ENCODE measurements at regions not wholly inside any gene's neighbourhood (a gene's known extent, or its start where the extent isn't known, plus 50 kb on each side); places are given as distances from the start of the nearest gene placed in this dataset.
"Not testable (repeated sequence)": the region's sequence is repeated elsewhere in the genome, so short reads cannot be mapped to it uniquely, and the experiment has no call there.

DNA sequence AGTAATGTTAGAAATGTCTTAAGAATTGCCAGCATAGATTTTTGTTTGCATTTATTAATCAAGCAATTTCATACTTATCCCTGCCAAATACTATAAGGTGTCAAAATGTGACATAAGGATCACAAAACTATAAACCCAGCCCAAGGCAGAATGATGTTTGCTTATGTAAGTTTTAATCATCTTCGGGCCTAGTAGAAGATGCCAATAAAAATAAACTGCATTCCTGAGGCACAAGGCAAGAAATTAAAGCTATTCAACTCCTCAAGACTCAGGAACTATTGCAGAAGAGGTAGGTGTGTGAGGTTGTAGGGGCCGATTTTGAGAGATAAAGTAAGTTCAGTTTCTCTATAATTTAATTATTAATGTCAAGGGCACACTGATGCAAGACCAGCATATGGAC is 189.4 kb upstream of the AHR start (continued):
- no peak for TF ChIP-seq NRF1 (IDR thresholded peaks at IDR 0.05; ENCODE audit: low read depth, low read length)

DNA sequence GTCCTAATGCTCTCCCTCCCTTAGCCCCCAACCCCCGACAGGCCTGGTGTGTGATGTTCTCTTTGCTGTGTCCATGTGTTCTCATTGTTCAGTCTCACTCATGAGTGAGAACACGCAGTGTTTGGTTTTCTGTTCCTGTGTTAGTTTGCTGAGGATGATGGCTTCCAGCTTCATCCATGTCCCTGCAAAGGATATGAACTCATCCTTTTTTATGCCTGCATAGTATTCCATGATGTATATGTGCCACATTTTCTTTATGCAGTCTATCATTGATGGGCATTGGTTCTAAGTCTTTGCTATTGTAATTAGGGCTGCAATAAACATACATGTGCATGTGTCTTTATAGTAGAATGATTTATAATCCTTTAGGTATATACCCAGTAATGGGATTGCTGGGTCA is 184.7 kb upstream of the AHR start:
- H2AFZ ChIP-seq (ENCODE audit: low read length); H4K8ac ChIP-seq (ENCODE audit: extremely low read depth, insufficient read depth, low read length); H3K79me1 ChIP-seq (ENCODE audit: low read depth, low read length); H3K4ac ChIP-seq (replicated peaks; ENCODE audit: insufficient read length, low read depth, low read length); H3K36me3 ChIP-seq (ENCODE audit: control insufficient read depth in 2 of 4, insufficient read depth in 4 of 4, low read length in 3 of 4); H2BK120ac ChIP-seq (replicated peaks; ENCODE audit: low read depth, low read length); FAIRE-seq; DNase-seq (ENCODE audit: low read depth in 1 of 2, low spot score in 2 of 2); H3K18ac ChIP-seq (ENCODE audit: extremely low read depth, low read length); H3K14ac ChIP-seq (ENCODE audit: insufficient read length); H2BK20ac ChIP-seq (ENCODE audit: low read length); H3K4me1 ChIP-seq (replicated peaks in 1 of 4; ENCODE audit: control insufficient read depth in 3 of 4, insufficient read depth in 4 of 4, low read length in 3 of 4); H3K56ac ChIP-seq (replicated peaks; ENCODE audit: insufficient read length, low read depth, low read length); H3K27ac ChIP-seq (ENCODE audit: low read depth, low read length); H2BK5ac ChIP-seq (ENCODE audit: low read depth, low read length); H3K23me2 ChIP-seq (ENCODE audit: low read depth, low read length); H4K20me1 ChIP-seq (replicated peaks in 1 of 2; ENCODE audit: control insufficient read depth in 1 of 2, insufficient read depth in 2 of 2, low read length in 2 of 2); H4K5ac ChIP-seq (ENCODE audit: insufficient read length, low read depth, low read length); H3K79me2 ChIP-seq (ENCODE audit: control insufficient read depth in 1 of 2, insufficient read depth in 2 of 2, low read length in 2 of 2); POLR2A ChIA-PET (ENCODE audit: partially characterized antibody); H3K9me3 ChIP-seq (ENCODE audit: insufficient read depth in 2 of 2, low read depth in 1 of 2, low read length in 1 of 2); H3K4me2 ChIP-seq (ENCODE audit: insufficient read depth in 1 of 2, low read depth in 2 of 2, low read length in 2 of 2); H3K4me3 ChIP-seq (ENCODE audit: extremely low read depth in 1 of 4, insufficient read depth in 2 of 4, low read depth in 3 of 4, low read length in 4 of 4); H2BK12ac ChIP-seq (ENCODE audit: low read depth, low read length); H3K27me3 ChIP-seq (replicated peaks in 1 of 4; ENCODE audit: control insufficient read depth in 3 of 4, extremely low read depth in 1 of 4, insufficient read depth in 3 of 4, low read length in 3 of 4); H4K91ac ChIP-seq (replicated peaks; ENCODE audit: insufficient read length, low read length); H3K9ac ChIP-seq (replicated peaks in 1 of 4; ENCODE audit: extremely low read depth in 1 of 4, low read depth in 3 of 4, low read length in 3 of 4); H2BK15ac ChIP-seq (ENCODE audit: low read length); H2AK5ac ChIP-seq (ENCODE audit: low read depth, low read length); H3K23ac ChIP-seq (ENCODE audit: insufficient read length); CTCF ChIA-PET (ENCODE audit: partially characterized antibody): not testable (repeated sequence)
- 89% methylated on average over 2 of the region's 2 CpGs; no CpG with 5 or more reads in 1 of the 2 experiments for WGBS, 2 experiments (ENCODE audit: extremely low coverage in 1 of 2, insufficient coverage in 1 of 2, insufficient read length in 1 of 2, insufficient replicate concordance in 2 of 2, low coverage in 1 of 2, low lambda C conversion rate in 2 of 2, missing lambda C conversion rate in 1 of 2)
